Parathyroid adenoma (tissue), 2 donors: ENCODE measurements at regions not wholly inside any gene's neighbourhood (a gene's known extent, or its start where the extent isn't known, plus 50 kb on each side); places are given as distances from the start of the nearest gene placed in this dataset.
"Not testable (repeated sequence)": the region's sequence is repeated elsewhere in the genome, so short reads cannot be mapped to it uniquely, and the experiment has no call there.

Experiments used
- H2AFZ ChIP-seq: fragments of 300-600 bp; sonication (generic); one replicate; pipeline ENCODE4 v1.7.0; 2017; ENCODE audit warnings: antibody characterized with exemption, mild to moderate bottlenecking
- H3K27ac ChIP-seq: fragments of 300-600 bp; sonication (generic); one replicate; pipeline ENCODE4 v1.7.0; 2017
- H3K27me3 ChIP-seq: fragments of 300-600 bp; sonication (generic); one replicate; pipeline ENCODE4 v1.7.0; 2017; ENCODE audit warnings: low read length; ENCODE audit not compliant: control insufficient read depth, insufficient read depth
- H3K36me3 ChIP-seq: fragments of 300-600 bp; sonication (generic); one replicate; pipeline ENCODE4 v1.7.0; 2017; ENCODE audit warnings: low read length; ENCODE audit not compliant: control insufficient read depth, insufficient read depth
- H3K4me1 ChIP-seq: fragments of 300-600 bp; sonication (generic); one replicate; pipeline ENCODE4 v1.7.0; 2017; ENCODE audit warnings: control low read depth
- H3K4me2 ChIP-seq: fragments of 300-600 bp; sonication (generic); one replicate; pipeline ENCODE4 v1.7.0; 2017; ENCODE audit warnings: low read length
- H3K4me3 ChIP-seq: fragments of 300-600 bp; sonication (generic); one replicate; pipeline ENCODE4 v1.7.0; 2017; ENCODE audit warnings: low read depth, low read length
- H3K79me2 ChIP-seq: fragments of 300-600 bp; sonication (generic); one replicate; pipeline ENCODE4 v1.7.0; 2017; ENCODE audit warnings: control low read depth
- H3K9ac ChIP-seq: fragments of 300-600 bp; sonication (generic); one replicate; pipeline ENCODE4 v1.7.0; 2017; ENCODE audit warnings: mild to moderate bottlenecking
- H3K9me3 ChIP-seq: fragments of 300-600 bp; sonication (generic); one replicate; pipeline ENCODE4 v1.7.0; 2017; ENCODE audit warnings: low read length; ENCODE audit not compliant: control insufficient read depth
- TF ChIP-seq, protein P1 (sequence below): fragments of 300-600 bp; sonication (generic); IDR thresholded peaks from one replicate; pipeline ENCODE4 v1.7.0; 2017; ENCODE audit warnings: antibody characterized with exemption, mild to moderate bottlenecking
- donor health status: primary hyperparathyroidism.

- Histone ChIP-seq H3K27me3 (no peaks in the 10 kb centered on the region), H3K79me2 (no peaks in the 10 kb centered on the region), H2AFZ (no peak overlapping the region), H3K36me3 (no peaks in the 10 kb centered on the region), H3K4me2 (no peak overlapping the region), H3K27ac (no peak overlapping the region), H3K4me3 (no peak overlapping the region), H3K9ac (no peak overlapping the region), H3K9me3 (no peaks in the 10 kb centered on the region), H3K4me1 (no peaks in the 10 kb centered on the region)
- TF ChIP-seq, protein P1, sequence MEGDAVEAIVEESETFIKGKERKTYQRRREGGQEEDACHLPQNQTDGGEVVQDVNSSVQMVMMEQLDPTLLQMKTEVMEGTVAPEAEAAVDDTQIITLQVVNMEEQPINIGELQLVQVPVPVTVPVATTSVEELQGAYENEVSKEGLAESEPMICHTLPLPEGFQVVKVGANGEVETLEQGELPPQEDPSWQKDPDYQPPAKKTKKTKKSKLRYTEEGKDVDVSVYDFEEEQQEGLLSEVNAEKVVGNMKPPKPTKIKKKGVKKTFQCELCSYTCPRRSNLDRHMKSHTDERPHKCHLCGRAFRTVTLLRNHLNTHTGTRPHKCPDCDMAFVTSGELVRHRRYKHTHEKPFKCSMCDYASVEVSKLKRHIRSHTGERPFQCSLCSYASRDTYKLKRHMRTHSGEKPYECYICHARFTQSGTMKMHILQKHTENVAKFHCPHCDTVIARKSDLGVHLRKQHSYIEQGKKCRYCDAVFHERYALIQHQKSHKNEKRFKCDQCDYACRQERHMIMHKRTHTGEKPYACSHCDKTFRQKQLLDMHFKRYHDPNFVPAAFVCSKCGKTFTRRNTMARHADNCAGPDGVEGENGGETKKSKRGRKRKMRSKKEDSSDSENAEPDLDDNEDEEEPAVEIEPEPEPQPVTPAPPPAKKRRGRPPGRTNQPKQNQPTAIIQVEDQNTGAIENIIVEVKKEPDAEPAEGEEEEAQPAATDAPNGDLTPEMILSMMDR: no peak
Measured at GRCh38 chr15:81830520-81830919, 215.3 kb downstream of the MEX3B start.

- H3K79me2 ChIP-seq: no peaks in the 10 kb centered on the region
- no peak overlapping the region for H3K4me2 ChIP-seq
- no peak overlapping the region for H3K4me3 ChIP-seq
- no peaks in the 10 kb centered on the region for H3K36me3 ChIP-seq
- H3K9ac ChIP-seq: no peak overlapping the region
- TF ChIP-seq, protein P1: no peak
- H3K4me1 ChIP-seq: no peaks in the 10 kb centered on the region
- H3K27me3 ChIP-seq: no peaks in the 10 kb centered on the region
- H2AFZ ChIP-seq: no peak overlapping the region
- H3K9me3 ChIP-seq: no peaks in the 10 kb centered on the region
- no peak overlapping the region for H3K27ac ChIP-seq
Measured at GRCh38 chr15:81829918-81830317, 215.9 kb downstream of the MEX3B start.

DNA sequence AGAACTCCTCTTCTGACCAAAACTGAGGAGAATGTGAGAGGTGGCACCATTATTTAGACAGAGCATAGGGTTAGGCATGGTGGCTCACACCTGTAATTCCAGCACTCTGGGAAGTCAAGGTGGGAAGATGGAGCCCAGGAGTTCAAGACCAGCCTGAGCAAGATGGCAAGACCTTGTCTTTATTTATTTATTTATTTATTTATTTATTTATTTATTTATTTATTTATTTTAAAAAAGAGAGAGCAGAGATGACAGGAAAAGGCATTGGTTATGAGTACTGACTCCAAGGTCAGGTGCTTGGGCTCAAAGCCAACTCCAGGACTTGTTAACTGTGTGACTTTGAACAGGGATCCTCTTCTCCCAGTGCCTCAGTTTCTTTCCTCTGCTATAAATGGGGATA lies 217.7 kb downstream of the MEX3B start:
- Histone ChIP-seq H3K27ac (no peak overlapping the region), H3K4me3 (no peak overlapping the region), H2AFZ (no peak overlapping the region), H3K79me2 (no peaks in the 10 kb centered on the region), H3K27me3 (no peaks in the 10 kb centered on the region), H3K36me3 (no peaks in the 10 kb centered on the region), H3K4me2 (no peak overlapping the region), H3K9ac (no peak overlapping the region), H3K9me3 (no peaks in the 10 kb centered on the region), H3K4me1 (no peaks in the 10 kb centered on the region)
- TF ChIP-seq, protein P1: no peak

- no peak overlapping the region for H2AFZ ChIP-seq
- no peak overlapping the region for H3K4me3 ChIP-seq
- no peaks in the 10 kb centered on the region for H3K27me3 ChIP-seq
- no peaks in the 10 kb centered on the region for H3K79me2 ChIP-seq
- no peaks in the 10 kb centered on the region for H3K36me3 ChIP-seq
- no peak overlapping the region for H3K27ac ChIP-seq
- no peaks in the 10 kb centered on the region for H3K9me3 ChIP-seq
- H3K4me2 ChIP-seq: no peak overlapping the region
- TF ChIP-seq, protein P1: no peak
- H3K9ac ChIP-seq: no peak overlapping the region
- H3K4me1 ChIP-seq: no peaks in the 10 kb centered on the region
Measured at GRCh38 chr15:81825136-81825535, 220.7 kb downstream of the MEX3B start.

GRCh38 chr15:81822587-81822986 lies 223.2 kb downstream of the MEX3B start:
- not testable (repeated sequence) for H3K4me3 ChIP-seq, H3K9me3 ChIP-seq, H2AFZ ChIP-seq, H3K79me2 ChIP-seq, H3K4me2 ChIP-seq, H3K27me3 ChIP-seq, H3K27ac ChIP-seq, H3K36me3 ChIP-seq, H3K4me1 ChIP-seq, H3K9ac ChIP-seq
